SK-N-SH (cell line): ENCODE measurements at regions not wholly inside any gene's neighbourhood (a gene's known extent, or its start where the extent isn't known, plus 50 kb on each side); places are given as distances from the start of the nearest gene placed in this dataset.

Source experiments
- CTCF ChIA-PET: fragments of 300-600, 350-600 bp; formaldehyde crosslinking; extraction: SDS; loops from one replicate; lab custom pipeline; 2021; lab: Yijun Ruan, JAX
- POLR2A ChIA-PET: fragments of 350-600 bp; sonication (Branson Sonifier 250); formaldehyde crosslinking; extraction: SDS; loops from one replicate; lab custom pipeline; 2020; ENCODE audit warnings: antibody characterized with exemption, inconsistent platforms; lab: Yijun Ruan, JAX
- DNase-seq: peaks from one replicate; pipeline ENCODE4 v3.0.0; 2012
- H2AFZ ChIP-seq: fragments of 200-600 bp; sonication (generic); 2 replicates; pipeline ENCODE4 v1.8.1; 2016; ENCODE audit warnings: antibody characterized with exemption, mild to moderate bottlenecking, low read depth
- H3F3A ChIP-seq: fragments of 200-600 bp; sonication (generic); replicated peaks from 2 replicates; pipeline ENCODE3; 2016; ENCODE audit warnings: antibody characterized with exemption, mild to moderate bottlenecking; ENCODE audit not compliant: insufficient read depth
- H3K27ac ChIP-seq, 2 experiments: fragments of 200-500 bp in 1 of 2; fragments of 200-600 bp in 1 of 2; sonication (Bioruptor generic) in 1 of 2; sonication (generic), shearing (Covaris generic) in 1 of 2; 2 replicates each; pipeline versions ENCODE4 v1.5.1 to v1.6.1; 2014 to 2016; ENCODE audit warnings: low read depth in 2 of 2, inconsistent platforms in 1 of 2, low read length in 1 of 2, mild to moderate bottlenecking in 1 of 2, mixed read lengths in 1 of 2
- H3K27me3 ChIP-seq: fragments of 200-600 bp; sonication (generic), shearing (Covaris generic); 2 replicates; pipeline ENCODE4 v1.6.1; 2016; ENCODE audit warnings: mixed run types; ENCODE audit not compliant: insufficient read depth
- H3K36me3 ChIP-seq, 2 experiments: fragments of 200-500 bp in 1 of 2; fragments of 200-600 bp in 1 of 2; sonication (Bioruptor generic) in 1 of 2; sonication (generic) in 1 of 2; replicated peaks in 1 of 2; 2 replicates each; pipeline versions ENCODE3 to v1.5.1; 2014 to 2016; ENCODE audit warnings: low read length in 1 of 2, mild to moderate bottlenecking in 1 of 2; ENCODE audit not compliant: insufficient read depth in 2 of 2, control insufficient read depth in 1 of 2
- H3K4me1 ChIP-seq, 2 experiments: fragments of 200-500 bp in 1 of 2; fragments of 200-600 bp in 1 of 2; sonication (Bioruptor generic) in 1 of 2; sonication (generic), shearing (Covaris generic) in 1 of 2; 2 replicates each; pipeline versions ENCODE4 v1.5.1 to v1.6.1; 2014 to 2016; ENCODE audit warnings: low read depth in 1 of 2, low read length in 1 of 2, mixed run types in 1 of 2; ENCODE audit not compliant: insufficient read depth in 2 of 2, control insufficient read depth in 1 of 2
- H3K4me2 ChIP-seq: fragments of 200-600 bp; sonication (generic), shearing (Covaris generic); 2 replicates; pipeline ENCODE4 v1.6.1; 2017; ENCODE audit warnings: mixed run types
- H3K4me3 ChIP-seq, 2 experiments: fragments of 200-500 bp in 1 of 2; fragments of 200-600 bp in 1 of 2; sonication (Bioruptor generic) in 1 of 2; sonication (generic), shearing (Covaris generic) in 1 of 2; 2 replicates each; pipeline versions ENCODE4 v1.5.1 to v1.8.1; 2014 to 2016; ENCODE audit warnings: low read depth in 2 of 2, inconsistent platforms in 1 of 2, low read length in 1 of 2, mild to moderate bottlenecking in 1 of 2, mixed read lengths in 1 of 2, moderate library complexity in 1 of 2
- H3K79me2 ChIP-seq: fragments of 200-600 bp; sonication (generic); 2 replicates; pipeline ENCODE4 v1.8.1; 2017; ENCODE audit warnings: mild to moderate bottlenecking; ENCODE audit not compliant: insufficient read depth
- H3K9ac ChIP-seq: fragments of 200-600 bp; sonication (generic); 2 replicates; pipeline ENCODE4 v1.6.1; 2017; ENCODE audit warnings: mixed run types
- H3K9me2 ChIP-seq: fragments of 200-600 bp; sonication (generic); 2 replicates; pipeline ENCODE4 v1.6.1; 2017; ENCODE audit warnings: mixed run types
- H3K9me3 ChIP-seq: fragments of 200-600 bp; sonication (generic); 2 replicates; pipeline ENCODE4 v1.6.1; 2017; ENCODE audit warnings: mixed run types, mild to moderate bottlenecking, moderate library complexity
- H4K20me1 ChIP-seq: fragments of 200-600 bp; sonication (generic); 2 replicates; pipeline ENCODE4 v1.6.1; 2017; ENCODE audit warnings: mild to moderate bottlenecking, mixed run types; ENCODE audit not compliant: insufficient read depth
- CTCF ChIP-seq: fragments of 200-600 bp; sonication (generic); IDR thresholded peaks from 2 replicates; pipeline ENCODE4 v1.6.1; 2017; ENCODE audit warnings: antibody characterized with exemption, mild to moderate bottlenecking, moderate library complexity
- EP300 ChIP-seq, 2 experiments: IDR thresholded peaks; 2 replicates each; pipeline versions ENCODE4 v1.4.0 to v1.6.1; 2012; ENCODE audit warnings: borderline replicate concordance in 1 of 2, low read depth in 1 of 2, low read length in 1 of 2
- EZH2phosphoT487 ChIP-seq: fragments of 200-600 bp; sonication (generic); IDR thresholded peaks from 2 replicates; pipeline ENCODE4 v1.6.1; 2017; ENCODE audit warnings: low read depth, mixed run types, mild to moderate bottlenecking, antibody characterized with exemption, moderate library complexity, borderline replicate concordance
- FOSL2 ChIP-seq: IDR thresholded peaks from 2 replicates; pipeline ENCODE4 v1.4.0; 2012; ENCODE audit warnings: low read depth, mild to moderate bottlenecking, moderate library complexity, borderline replicate concordance
- FOXM1 ChIP-seq: IDR thresholded peaks from 2 replicates; pipeline ENCODE4 v1.4.0; 2012; ENCODE audit warnings: low read depth, mild to moderate bottlenecking
- GABPA ChIP-seq: IDR thresholded peaks from 2 replicates; pipeline ENCODE4 v1.4.0; 2012; ENCODE audit warnings: low read depth, mild to moderate bottlenecking
- GATA2 ChIP-seq: sonication (generic); formaldehyde crosslinking; IDR thresholded peaks from 2 replicates; pipeline ENCODE4 v1.5.0; 2020; ENCODE audit warnings: mild to moderate bottlenecking, missing genetic modification reagents
- IRF3 ChIP-seq: fragments of 150-350 bp; IDR thresholded peaks from 2 replicates; pipeline ENCODE4 v1.6.1; 2016; ENCODE audit warnings: mild to moderate bottlenecking, low read depth, low read length
- JUND ChIP-seq: IDR thresholded peaks from 2 replicates; pipeline ENCODE4 v1.4.0; 2012
- MAX ChIP-seq: IDR thresholded peaks from 2 replicates; pipeline ENCODE4 v1.4.0; 2012; ENCODE audit warnings: low read depth
- MEF2A ChIP-seq: IDR thresholded peaks from 2 replicates; pipeline ENCODE4 v1.4.0; 2012; ENCODE audit warnings: low read depth, borderline replicate concordance
- MXI1 ChIP-seq: IDR thresholded peaks from 2 replicates; pipeline ENCODE4 v1.6.1; 2012; ENCODE audit warnings: mild to moderate bottlenecking, low read depth, low read length, improper control_type of control experiment
- NFIC ChIP-seq: IDR thresholded peaks from 2 replicates; pipeline ENCODE4 v1.4.0; 2012; ENCODE audit warnings: borderline replicate concordance
- NRF1 ChIP-seq: IDR thresholded peaks from 2 replicates; pipeline ENCODE4 v1.6.1; 2012; ENCODE audit warnings: low read depth, mild to moderate bottlenecking, low read length
- RCOR1 ChIP-seq: fragments of 150-350 bp; IDR thresholded peaks from 2 replicates; pipeline ENCODE4 v1.6.1; 2017; ENCODE audit warnings: antibody characterized with exemption, low read length
- RXRA ChIP-seq: IDR thresholded peaks from 2 replicates; pipeline ENCODE4 v1.4.0; 2012; ENCODE audit warnings: low read depth, mild to moderate bottlenecking, borderline replicate concordance
- USF1 ChIP-seq: IDR thresholded peaks from 2 replicates; pipeline ENCODE4 v1.4.0; 2012; ENCODE audit warnings: low read depth, borderline replicate concordance
- YY1 ChIP-seq: IDR thresholded peaks from 2 replicates; pipeline ENCODE4 v1.4.0; 2012; ENCODE audit warnings: low read depth, mild to moderate bottlenecking
- WGBS: methylation state at CpG from one replicate; pipeline ENCODE4 v1.1.6; 2017; ENCODE audit warnings: low lambda C conversion rate; 5-methylcytosine and 5-hydroxymethylcytosine counted together

GRCh38 chr3:18585004-18585968 lies 160.1 kb upstream of the SATB1 start:
- WGBS = 46% methylated on average over 1 of the region's 1 CpG
- no peak overlapping the region for H3K9ac ChIP-seq
- TF ChIP-seq EZH2phosphoT487 (no peak), FOSL2 (no peak), EP300 (IDR thresholded peaks at IDR 0.05; ENCODE audit: borderline replicate concordance in 1 of 2, low read depth in 1 of 2, low read length in 1 of 2) (no peak), FOXM1 (no peak), CTCF (no peak), RXRA (no peak), USF1 (no peak), JUND (no peak), IRF3 (no peak), RCOR1 (no peak), MAX (no peak), GABPA (no peak), MEF2A (no peak), MXI1 (no peak), GATA2 (CRISPR knock-in tag) (no peak), NFIC (no peak), NRF1 (no peak), YY1 (no peak)
- no peak overlapping the region for H3K27ac ChIP-seq
- DNase-seq = no peak
- H3K27me3 ChIP-seq = no peaks in the 10 kb centered on the region
- no peaks in the 10 kb centered on the region for H3K79me2 ChIP-seq
- H3K36me3 ChIP-seq = no peaks in the 10 kb centered on the region
- no peaks in the 10 kb centered on the region for H3K9me2 ChIP-seq
- no peaks in the 10 kb centered on the region for H4K20me1 ChIP-seq
- no peaks in the 10 kb centered on the region for H3K9me3 ChIP-seq
- H3F3A ChIP-seq = no peaks in the 10 kb centered on the region
- POLR2A ChIA-PET = no interaction called here
- no peak overlapping the region for H3K4me3 ChIP-seq
- H2AFZ ChIP-seq = no peak overlapping the region
- H3K4me2 ChIP-seq = no peak overlapping the region
- H3K4me1 ChIP-seq = no peaks in the 10 kb centered on the region
- CTCF ChIA-PET = no interaction called here
